ENCODE measurements at regions not wholly inside any gene's neighbourhood (a gene's known extent, or its start where the extent isn't known, plus 50 kb on each side); places are given as distances from the start of the nearest gene placed in this dataset.

DNA sequence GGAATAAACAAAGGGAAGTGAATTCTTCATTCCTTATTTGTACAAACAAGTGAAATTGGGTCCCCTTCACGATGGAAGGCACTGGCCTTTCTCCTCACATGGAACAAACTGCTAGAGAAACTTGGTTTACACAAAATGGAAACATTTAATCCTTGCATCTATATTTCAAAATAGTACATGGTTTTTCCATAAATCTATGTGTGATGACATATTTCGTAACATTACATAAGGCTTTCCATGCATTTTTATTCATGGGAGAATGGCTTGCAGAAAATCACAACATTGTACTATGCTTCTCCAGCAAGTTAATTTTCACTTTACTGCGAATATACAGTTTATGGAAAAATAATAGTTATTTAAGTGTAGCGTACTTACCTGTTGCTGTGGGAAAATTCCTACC, 81.0 kb upstream of the CDIN1 start:
- ATAC-seq (ENCODE audit: low read depth) (no peak), DNase-seq (ENCODE audit: low spot score) (no peak)
- Histone ChIP-seq H3K27ac (ENCODE audit: poor library complexity, severe bottlenecking) (no peak overlapping the region), H3K27me3 (ENCODE audit: insufficient read depth, poor library complexity, severe bottlenecking) (no peaks in the 10 kb centered on the region), H3K4me3 (ENCODE audit: severe bottlenecking) (no peak overlapping the region), H3K36me3 (ENCODE audit: low read depth) (no peaks in the 10 kb centered on the region), H3K9me3 (ENCODE audit: severe bottlenecking) (no peaks in the 10 kb centered on the region), H3K4me1 (ENCODE audit: insufficient read depth, poor library complexity, severe bottlenecking) (no peaks in the 10 kb centered on the region)
- TF ChIP-seq, protein P1, sequence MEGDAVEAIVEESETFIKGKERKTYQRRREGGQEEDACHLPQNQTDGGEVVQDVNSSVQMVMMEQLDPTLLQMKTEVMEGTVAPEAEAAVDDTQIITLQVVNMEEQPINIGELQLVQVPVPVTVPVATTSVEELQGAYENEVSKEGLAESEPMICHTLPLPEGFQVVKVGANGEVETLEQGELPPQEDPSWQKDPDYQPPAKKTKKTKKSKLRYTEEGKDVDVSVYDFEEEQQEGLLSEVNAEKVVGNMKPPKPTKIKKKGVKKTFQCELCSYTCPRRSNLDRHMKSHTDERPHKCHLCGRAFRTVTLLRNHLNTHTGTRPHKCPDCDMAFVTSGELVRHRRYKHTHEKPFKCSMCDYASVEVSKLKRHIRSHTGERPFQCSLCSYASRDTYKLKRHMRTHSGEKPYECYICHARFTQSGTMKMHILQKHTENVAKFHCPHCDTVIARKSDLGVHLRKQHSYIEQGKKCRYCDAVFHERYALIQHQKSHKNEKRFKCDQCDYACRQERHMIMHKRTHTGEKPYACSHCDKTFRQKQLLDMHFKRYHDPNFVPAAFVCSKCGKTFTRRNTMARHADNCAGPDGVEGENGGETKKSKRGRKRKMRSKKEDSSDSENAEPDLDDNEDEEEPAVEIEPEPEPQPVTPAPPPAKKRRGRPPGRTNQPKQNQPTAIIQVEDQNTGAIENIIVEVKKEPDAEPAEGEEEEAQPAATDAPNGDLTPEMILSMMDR (IDR thresholded peaks at IDR 0.05; ENCODE audit: poor library complexity, severe bottlenecking) = no peak

DNA sequence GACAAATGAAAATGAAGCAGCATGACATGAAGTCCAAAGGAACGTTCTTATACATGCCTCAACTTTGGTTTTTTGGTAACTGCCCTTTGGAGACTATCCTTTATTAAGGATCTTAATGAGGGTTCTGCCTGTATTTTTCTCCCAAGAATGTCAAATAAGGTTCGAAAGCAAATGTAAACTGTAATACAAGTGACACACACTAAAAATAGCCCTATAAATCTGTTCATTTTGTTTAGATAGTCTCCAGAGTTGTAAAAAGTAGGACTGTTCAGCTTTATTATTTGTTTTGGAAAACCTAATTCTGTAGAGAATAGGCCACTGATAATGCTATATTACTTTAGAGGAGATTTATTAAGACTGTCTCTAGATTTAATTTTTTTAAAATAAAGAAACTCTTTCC, 80.5 kb upstream of the CDIN1 start:
- Histone ChIP-seq H3K36me3 (ENCODE audit: low read depth) (no peaks in the 10 kb centered on the region), H3K27me3 (ENCODE audit: insufficient read depth, poor library complexity, severe bottlenecking) (no peaks in the 10 kb centered on the region), H3K9me3 (ENCODE audit: severe bottlenecking) (no peaks in the 10 kb centered on the region), H3K4me1 (ENCODE audit: insufficient read depth, poor library complexity, severe bottlenecking) (no peaks in the 10 kb centered on the region), H3K4me3 (ENCODE audit: severe bottlenecking) (no peak overlapping the region), H3K27ac (ENCODE audit: poor library complexity, severe bottlenecking) (no peak overlapping the region)
- TF ChIP-seq, protein P1 (IDR thresholded peaks at IDR 0.05; ENCODE audit: poor library complexity, severe bottlenecking) = no peak
- ATAC-seq (ENCODE audit: low read depth) = no peak
- no peak for DNase-seq (ENCODE audit: low spot score)

DNA sequence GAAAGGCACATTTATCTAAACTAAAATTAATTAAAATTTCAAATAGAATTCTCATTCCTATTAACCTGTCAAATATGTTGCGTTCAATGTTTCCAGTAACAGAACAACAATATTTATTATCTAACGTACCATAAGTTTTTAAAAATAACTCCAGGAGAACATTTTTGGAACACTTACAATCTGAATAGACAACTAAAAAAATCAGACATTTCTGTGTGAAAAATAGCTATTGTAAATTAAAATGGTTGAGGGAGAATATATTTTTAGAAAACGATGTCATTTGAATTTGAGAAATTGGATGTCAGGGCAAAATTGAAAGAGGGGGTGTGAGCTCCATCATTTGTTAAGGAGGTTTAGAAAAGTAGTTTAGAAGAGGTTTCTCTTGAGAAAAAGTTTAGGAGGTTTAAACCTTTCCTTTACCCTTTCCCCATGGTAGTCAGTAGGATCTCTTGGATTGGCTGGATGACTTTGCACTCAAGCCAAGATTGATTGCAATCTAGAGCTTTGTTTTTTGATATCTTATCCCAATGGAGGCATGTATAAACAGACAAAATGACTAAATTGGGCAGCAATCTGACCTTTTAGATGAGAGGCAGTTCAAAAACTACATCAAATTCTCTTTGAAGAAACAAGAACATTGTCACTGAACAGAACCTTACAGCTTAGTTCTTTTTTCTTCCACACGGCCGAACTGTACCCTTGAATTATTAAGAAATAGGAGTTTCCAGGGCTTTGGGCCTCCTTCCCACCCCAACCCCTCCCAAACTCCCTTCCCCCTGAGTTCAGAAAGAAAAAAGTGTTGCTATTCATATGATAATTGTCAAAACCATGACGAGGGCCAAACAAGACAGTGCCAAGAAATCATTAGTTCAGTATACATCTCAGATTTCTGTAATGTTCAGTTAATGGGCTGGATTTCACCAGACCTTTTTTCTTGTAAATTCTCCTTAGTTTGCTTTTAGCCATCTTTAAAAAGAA, 79.7 kb upstream of the CDIN1 start:
- H3K36me3 ChIP-seq (ENCODE audit: low read depth) = no peaks in the 10 kb centered on the region
- no peaks in the 10 kb centered on the region for H3K27me3 ChIP-seq (ENCODE audit: insufficient read depth, poor library complexity, severe bottlenecking)
- no peaks in the 10 kb centered on the region for H3K4me1 ChIP-seq (ENCODE audit: insufficient read depth, poor library complexity, severe bottlenecking)
- H3K27ac ChIP-seq (ENCODE audit: poor library complexity, severe bottlenecking) = no peak overlapping the region
- DNase-seq (ENCODE audit: low spot score) (no peak), ATAC-seq (ENCODE audit: low read depth) (no peak)
- TF ChIP-seq, protein P1 (IDR thresholded peaks at IDR 0.05; ENCODE audit: poor library complexity, severe bottlenecking) = no peak
- no peaks in the 10 kb centered on the region for H3K9me3 ChIP-seq (ENCODE audit: severe bottlenecking)
- H3K4me3 ChIP-seq (ENCODE audit: severe bottlenecking) = no peak overlapping the region

GRCh38 chr15:36501063-36501678, 78.3 kb upstream of the CDIN1 start:
- Histone ChIP-seq H3K27ac (ENCODE audit: poor library complexity, severe bottlenecking) (no peak overlapping the region), H3K27me3 (ENCODE audit: insufficient read depth, poor library complexity, severe bottlenecking) (no peaks in the 10 kb centered on the region), H3K9me3 (ENCODE audit: severe bottlenecking) (no peaks in the 10 kb centered on the region), H3K4me3 (ENCODE audit: severe bottlenecking) (no peak overlapping the region), H3K4me1 (ENCODE audit: insufficient read depth, poor library complexity, severe bottlenecking) (no peaks in the 10 kb centered on the region), H3K36me3 (ENCODE audit: low read depth) (no peaks in the 10 kb centered on the region)
- ATAC-seq (ENCODE audit: low read depth) (peak; percentile 100), DNase-seq (ENCODE audit: low spot score) (no peak)
- TF ChIP-seq, protein P1 (IDR thresholded peaks at IDR 0.05; ENCODE audit: poor library complexity, severe bottlenecking) = peak; percentile 100
